OCI-LY3 (cell line): ENCODE measurements at regions not wholly inside any gene's neighbourhood (a gene's known extent, or its start where the extent isn't known, plus 50 kb on each side); places are given as distances from the start of the nearest gene placed in this dataset.

Source experiments
- H2AFZ ChIP-seq: fragments of 200-600, 300-600 bp; shearing (Covaris generic); 2 replicates; pipeline ENCODE4 v1.6.0; 2014; ENCODE audit warnings: antibody characterized with exemption, low read depth, low read length
- H3K27ac ChIP-seq: fragments of 200-600, 300-600 bp; sonication (generic); 2 replicates; pipeline ENCODE4 v1.5.1; 2014; ENCODE audit warnings: mild to moderate bottlenecking, low read length, moderate library complexity, mixed read lengths
- H3K27me3 ChIP-seq: fragments of 200-600, 300-600 bp; sonication (generic); 2 replicates; pipeline ENCODE4 v1.6.1; 2014; ENCODE audit warnings: low read depth, low read length, mixed read lengths
- H3K36me3 ChIP-seq: fragments of 200-600, 300-600 bp; sonication (generic); replicated peaks from 2 replicates; pipeline ENCODE3; 2014; ENCODE audit warnings: low read depth, low read length, mixed read lengths
- H3K4me1 ChIP-seq: fragments of 300-600, 200-600 bp; sonication (generic); 2 replicates; pipeline ENCODE4 v1.6.1; 2014; ENCODE audit warnings: low read length, mixed read lengths
- H3K4me2 ChIP-seq: fragments of 200-600, 300-600 bp; sonication (generic); 2 replicates; pipeline ENCODE4 v1.6.1; 2014; ENCODE audit warnings: low read length, mixed read lengths
- H3K4me3 ChIP-seq: fragments of 300-600, 200-600 bp; sonication (generic); 2 replicates; pipeline ENCODE4 v1.5.1; 2014; ENCODE audit warnings: antibody characterized with exemption, mild to moderate bottlenecking, low read length, moderate library complexity
- H3K79me2 ChIP-seq: fragments of 300-600, 200-600 bp; shearing (Covaris generic); 2 replicates; pipeline ENCODE4 v1.6.1; 2014; ENCODE audit warnings: mild to moderate bottlenecking, low read length, mixed read lengths
- H3K9ac ChIP-seq: fragments of 300-600, 200-600 bp; shearing (Covaris generic); 2 replicates; pipeline ENCODE4 v1.6.0; 2014; ENCODE audit warnings: mild to moderate bottlenecking, low read length, moderate library complexity
- H3K9me3 ChIP-seq: fragments of 200-600, 300-600 bp; shearing (Covaris generic); 2 replicates; pipeline ENCODE4 v1.6.1; 2014; ENCODE audit warnings: low read length, mixed read lengths; ENCODE audit not compliant: insufficient read depth
- H4K20me1 ChIP-seq: fragments of 200-600, 300-600 bp; sonication (generic); 2 replicates; pipeline ENCODE4 v1.6.1; 2016; ENCODE audit warnings: low read length, mixed read lengths; ENCODE audit not compliant: insufficient read depth
- EZH2phosphoT487 ChIP-seq: fragments of 200-600 bp; shearing (Covaris generic); IDR thresholded peaks from 2 replicates; pipeline ENCODE4 v1.6.1; 2018; ENCODE audit warnings: antibody characterized with exemption, mixed run types, low read depth
- TF ChIP-seq, protein P1 (sequence below): fragments of 200-600, 300-600 bp; sonication (generic); IDR thresholded peaks from 2 replicates; pipeline ENCODE4 v1.5.1; 2014; ENCODE audit warnings: antibody characterized with exemption, low read length, low read depth

DNA sequence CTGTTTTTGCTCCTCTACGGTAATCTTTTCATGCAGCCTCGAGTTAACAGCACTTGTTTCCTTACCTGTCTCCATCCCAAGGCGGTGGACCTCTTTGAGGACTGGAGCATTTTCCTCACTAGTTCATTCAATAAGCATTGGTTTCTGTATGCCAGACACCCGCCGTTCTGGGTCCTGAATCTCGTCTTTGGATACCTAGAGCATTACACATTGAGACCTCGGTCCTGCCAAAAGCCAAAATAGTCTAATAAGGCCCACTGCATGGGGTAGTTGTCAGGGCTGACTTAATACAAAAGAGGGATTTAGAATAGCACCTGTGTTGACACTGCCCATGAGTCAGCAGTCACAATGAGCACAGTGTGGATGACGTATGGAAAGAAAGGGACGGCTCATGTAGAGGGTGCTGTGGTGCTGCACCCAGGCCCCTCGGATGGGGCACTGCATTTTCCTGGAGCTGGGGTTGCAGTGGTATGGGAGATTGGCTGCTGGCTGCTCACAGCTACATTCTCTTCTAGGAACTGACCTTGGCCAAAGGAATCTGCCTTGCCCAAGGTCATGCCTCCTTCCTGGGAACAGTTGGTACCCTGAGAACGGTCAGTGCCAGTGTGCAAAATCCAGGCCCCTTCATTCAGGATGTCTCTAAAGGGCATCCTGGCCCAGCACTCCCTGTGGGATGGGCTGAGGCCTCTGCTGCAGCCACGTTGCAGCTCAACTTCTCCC, 126.9 kb upstream of the NCK2 start:
- TF ChIP-seq EZH2phosphoT487: no peak
- TF ChIP-seq, protein P1, sequence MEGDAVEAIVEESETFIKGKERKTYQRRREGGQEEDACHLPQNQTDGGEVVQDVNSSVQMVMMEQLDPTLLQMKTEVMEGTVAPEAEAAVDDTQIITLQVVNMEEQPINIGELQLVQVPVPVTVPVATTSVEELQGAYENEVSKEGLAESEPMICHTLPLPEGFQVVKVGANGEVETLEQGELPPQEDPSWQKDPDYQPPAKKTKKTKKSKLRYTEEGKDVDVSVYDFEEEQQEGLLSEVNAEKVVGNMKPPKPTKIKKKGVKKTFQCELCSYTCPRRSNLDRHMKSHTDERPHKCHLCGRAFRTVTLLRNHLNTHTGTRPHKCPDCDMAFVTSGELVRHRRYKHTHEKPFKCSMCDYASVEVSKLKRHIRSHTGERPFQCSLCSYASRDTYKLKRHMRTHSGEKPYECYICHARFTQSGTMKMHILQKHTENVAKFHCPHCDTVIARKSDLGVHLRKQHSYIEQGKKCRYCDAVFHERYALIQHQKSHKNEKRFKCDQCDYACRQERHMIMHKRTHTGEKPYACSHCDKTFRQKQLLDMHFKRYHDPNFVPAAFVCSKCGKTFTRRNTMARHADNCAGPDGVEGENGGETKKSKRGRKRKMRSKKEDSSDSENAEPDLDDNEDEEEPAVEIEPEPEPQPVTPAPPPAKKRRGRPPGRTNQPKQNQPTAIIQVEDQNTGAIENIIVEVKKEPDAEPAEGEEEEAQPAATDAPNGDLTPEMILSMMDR: no peak
- no peaks in the 10 kb centered on the region for H4K20me1 ChIP-seq

DNA sequence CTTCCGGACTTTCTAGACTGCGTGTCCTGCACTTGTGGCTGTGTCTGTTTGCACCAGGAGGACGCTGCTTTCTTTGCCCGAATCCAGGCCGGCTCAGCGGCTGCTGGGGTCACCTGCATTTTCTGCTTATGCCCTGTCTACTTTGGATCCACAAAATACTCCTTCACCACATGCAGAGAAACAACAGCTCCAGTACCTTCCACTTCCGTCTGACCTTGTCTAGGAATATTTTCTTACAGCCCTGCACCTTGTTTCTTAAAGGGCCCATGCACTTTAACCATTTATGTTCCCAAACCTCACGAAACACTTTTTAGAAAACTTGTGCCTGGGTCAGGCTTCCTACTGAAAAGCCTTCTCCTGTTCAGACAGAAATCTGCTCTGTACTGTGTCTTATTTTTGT, 129.4 kb upstream of the NCK2 start:
- H3K4me2 ChIP-seq: no peak overlapping the region
- H2AFZ ChIP-seq: no peak overlapping the region
- H3K4me3 ChIP-seq: no peak overlapping the region
- no peaks in the 10 kb centered on the region for H4K20me1 ChIP-seq
- no peaks in the 10 kb centered on the region for H3K9me3 ChIP-seq
- 0 out of 2 replicates have a peak, but pooled peaks cover 3% of the 10 kb centered on the region for H3K27me3 ChIP-seq
- H3K79me2 ChIP-seq: no peaks in the 10 kb centered on the region
- H3K36me3 ChIP-seq: no peaks in the 10 kb centered on the region
- H3K4me1 ChIP-seq: no peaks in the 10 kb centered on the region
- H3K9ac ChIP-seq: no peak overlapping the region
- TF ChIP-seq EZH2phosphoT487: no peak
- TF ChIP-seq, protein P1: no peak
- H3K27ac ChIP-seq: no peak overlapping the region

More for the DNA sequence above, 126.9 kb upstream of the NCK2 start:
- H3K4me2 ChIP-seq: no peak overlapping the region
- no peaks in the 10 kb centered on the region for H3K36me3 ChIP-seq
- H3K4me3 ChIP-seq: no peak overlapping the region
- no peaks in the 10 kb centered on the region for H3K9me3 ChIP-seq
- H2AFZ ChIP-seq: no peak overlapping the region
- H3K27me3 ChIP-seq: 0 out of 2 replicates have a peak, but pooled peaks cover 18% of the 10 kb centered on the region
- H3K4me1 ChIP-seq: no peaks in the 10 kb centered on the region
- no peaks in the 10 kb centered on the region for H3K79me2 ChIP-seq
- no peak overlapping the region for H3K9ac ChIP-seq
- H3K27ac ChIP-seq: no peak overlapping the region

DNA sequence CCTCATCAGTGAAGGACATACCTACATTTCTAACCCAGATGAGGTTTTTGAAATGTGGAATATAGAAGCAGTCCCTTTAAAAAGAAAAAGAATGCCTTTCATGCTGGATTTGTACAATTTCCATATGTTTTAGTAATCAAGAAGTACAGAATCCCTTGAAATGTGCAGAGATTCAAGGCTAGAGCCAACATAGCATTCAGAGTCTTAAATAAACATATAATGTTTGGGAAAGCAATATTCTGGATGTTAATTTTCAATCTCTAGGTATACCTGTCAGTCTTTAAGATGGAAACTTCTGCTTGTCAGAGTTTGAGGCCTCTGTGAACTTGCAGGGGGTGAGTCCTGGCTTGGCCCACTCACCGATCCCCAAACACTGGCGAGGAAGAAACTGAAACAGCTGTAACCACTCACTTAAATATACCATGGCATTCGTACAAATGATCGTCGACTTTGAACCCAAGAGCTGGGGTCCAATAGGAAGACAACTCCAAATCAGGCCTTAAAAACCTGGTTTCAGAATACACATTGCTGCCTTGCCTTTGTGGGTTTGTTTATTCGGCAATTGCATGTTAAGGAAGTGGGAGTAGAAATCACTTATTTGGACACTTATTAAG, 132.8 kb upstream of the NCK2 start:
- no peak overlapping the region for H2AFZ ChIP-seq
- H3K4me1 ChIP-seq: no peaks in the 10 kb centered on the region
- TF ChIP-seq EZH2phosphoT487: no peak
- TF ChIP-seq, protein P1: no peak
- H3K9me3 ChIP-seq: no peaks in the 10 kb centered on the region
- H3K9ac ChIP-seq: no peak overlapping the region
- H3K4me2 ChIP-seq: no peak overlapping the region
- 0 out of 2 replicates have a peak, but pooled peaks cover 3% of the 10 kb centered on the region for H3K27me3 ChIP-seq
- H3K4me3 ChIP-seq: no peak overlapping the region
- no peaks in the 10 kb centered on the region for H3K36me3 ChIP-seq
- no peaks in the 10 kb centered on the region for H3K79me2 ChIP-seq
- no peak overlapping the region for H3K27ac ChIP-seq
- no peaks in the 10 kb centered on the region for H4K20me1 ChIP-seq

DNA sequence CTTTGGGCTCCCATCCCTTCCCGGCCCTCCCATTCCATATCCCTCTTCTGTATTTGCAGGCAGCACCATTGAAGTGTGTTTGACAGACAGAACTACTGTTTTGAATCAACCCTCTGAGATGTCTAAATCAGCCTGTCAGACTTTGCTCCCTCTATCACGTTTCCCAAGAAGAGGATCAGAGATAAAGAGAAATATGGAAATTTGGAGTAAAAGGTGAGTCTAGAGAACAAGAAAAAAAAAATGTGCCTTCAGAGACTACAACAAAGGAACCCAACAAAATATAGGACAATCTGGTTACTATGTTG, 133.4 kb upstream of the NCK2 start:
- Histone ChIP-seq H3K27me3 (0 out of 2 replicates have a peak, but pooled peaks cover 3% of the 10 kb centered on the region), H3K4me3 (no peak overlapping the region), H3K27ac (no peak overlapping the region), H3K4me2 (no peak overlapping the region), H3K79me2 (no peaks in the 10 kb centered on the region), H3K4me1 (no peaks in the 10 kb centered on the region), H2AFZ (no peak overlapping the region), H3K9me3 (no peaks in the 10 kb centered on the region), H4K20me1 (no peaks in the 10 kb centered on the region), H3K36me3 (no peaks in the 10 kb centered on the region), H3K9ac (no peak overlapping the region)
- TF ChIP-seq EZH2phosphoT487: no peak
- TF ChIP-seq, protein P1: no peak
